Renal cortex interstitium (tissue), 11 donors: ENCODE measurements at regions not wholly inside any gene's neighbourhood (a gene's known extent, or its start where the extent isn't known, plus 50 kb on each side); places are given as distances from the start of the nearest gene placed in this dataset.
"Not testable (repeated sequence)": the region's sequence is repeated elsewhere in the genome, so short reads cannot be mapped to it uniquely, and the experiment has no call there.

Source experiments
- DNase-seq, 11 donors: peaks; one replicate each; pipeline ENCODE4 v3.0.0-alpha.2; 2013; ENCODE audit warnings: low read depth in 9 of 11, low spot score in 4 of 11; ENCODE audit errors: extremely low read depth in 1 of 11

DNA sequence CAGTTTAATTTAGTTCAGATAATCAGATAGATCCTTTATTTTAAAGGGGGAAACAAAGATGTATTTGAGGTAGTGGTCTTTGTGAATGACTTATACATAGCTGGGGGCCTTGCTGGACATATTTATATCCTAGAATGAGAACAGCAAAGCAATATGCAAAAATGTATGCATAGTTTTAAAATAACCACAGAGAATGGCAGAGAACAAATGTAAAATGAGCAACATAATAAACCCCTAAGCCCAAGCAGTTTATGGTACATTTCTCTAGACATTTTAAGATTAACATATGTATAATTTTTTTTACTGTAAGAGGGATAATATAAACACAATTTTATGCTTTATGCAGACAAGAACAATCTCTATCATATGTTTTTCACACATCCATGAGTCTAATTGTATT, 434.2 kb upstream of the SMIM31 start:
- no peak for DNase-seq

DNA sequence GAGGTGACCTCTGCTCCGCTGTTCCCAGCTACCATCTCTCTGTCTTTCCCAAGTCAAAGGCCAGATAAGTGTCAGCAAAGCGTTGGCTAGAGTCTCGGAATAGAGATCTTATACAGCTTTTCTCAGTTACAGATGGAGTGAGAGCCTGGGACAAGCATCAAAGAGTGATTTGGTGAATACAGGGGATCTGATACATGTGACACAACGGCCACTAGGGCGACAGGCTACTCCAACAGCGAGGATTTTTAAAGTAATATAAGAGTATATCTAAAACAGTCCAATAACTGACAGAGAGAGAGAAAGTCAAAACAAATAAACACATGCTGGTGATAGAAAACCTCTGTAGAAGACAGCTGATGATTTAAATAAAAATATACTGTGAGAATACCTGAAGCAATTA, 433.1 kb upstream of the SMIM31 start:
- no peak for DNase-seq

GRCh38 chr4:164326056-164326455, 427.9 kb upstream of the SMIM31 start:
- no peak for DNase-seq

- DNase-seq = no peak
Measured at GRCh38 chr4:164337219-164337944, 416.5 kb upstream of the SMIM31 start.

DNA sequence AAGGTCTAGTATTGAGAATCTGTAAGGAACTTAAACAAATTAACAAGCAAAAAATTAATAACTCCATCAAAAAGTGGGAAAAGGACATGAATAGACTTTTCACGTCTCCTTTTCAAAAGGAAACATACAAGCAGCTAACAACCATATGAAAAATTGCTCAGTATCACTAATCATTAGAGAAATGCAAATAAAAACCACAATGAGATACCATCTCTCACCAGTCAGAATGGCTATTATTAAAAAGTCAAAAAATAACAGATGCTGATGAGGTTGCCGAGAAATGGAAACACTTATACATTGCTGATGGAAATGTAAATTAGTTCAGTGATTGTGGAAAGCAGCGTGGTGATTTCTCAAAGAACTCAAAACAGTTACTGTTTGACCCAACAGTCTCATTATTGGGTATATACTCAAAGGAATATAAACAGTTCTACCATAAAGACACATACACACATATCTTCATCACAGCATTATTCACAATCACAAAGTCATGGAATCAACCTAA, 410.4 kb upstream of the SMIM31 start:
- DNase-seq = no peak

GRCh38 chr4:164345756-164346155, 408.2 kb upstream of the SMIM31 start:
- DNase-seq = no peak

DNA sequence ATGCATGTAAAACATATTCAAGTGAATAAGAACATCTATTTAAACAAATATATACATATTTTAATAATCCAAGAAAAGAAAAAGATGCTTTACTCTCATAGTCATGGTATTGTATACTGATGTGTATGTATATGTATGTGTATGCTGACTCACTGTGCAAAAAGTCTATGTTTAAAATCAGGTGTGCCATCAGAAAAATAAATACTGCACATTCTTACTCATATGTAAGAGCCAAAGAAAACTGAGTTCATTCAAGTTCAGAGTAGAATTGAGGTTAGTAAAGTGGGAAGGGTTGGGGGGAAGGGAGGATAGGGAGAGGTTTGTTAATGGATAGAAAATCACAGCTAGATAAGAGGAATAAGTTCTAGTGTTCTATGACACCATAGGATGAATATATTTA, 403.9 kb upstream of the SMIM31 start:
- no peak for DNase-seq

GRCh38 chr4:164350716-164351115, 403.2 kb upstream of the SMIM31 start:
- not testable (repeated sequence) for DNase-seq

DNA sequence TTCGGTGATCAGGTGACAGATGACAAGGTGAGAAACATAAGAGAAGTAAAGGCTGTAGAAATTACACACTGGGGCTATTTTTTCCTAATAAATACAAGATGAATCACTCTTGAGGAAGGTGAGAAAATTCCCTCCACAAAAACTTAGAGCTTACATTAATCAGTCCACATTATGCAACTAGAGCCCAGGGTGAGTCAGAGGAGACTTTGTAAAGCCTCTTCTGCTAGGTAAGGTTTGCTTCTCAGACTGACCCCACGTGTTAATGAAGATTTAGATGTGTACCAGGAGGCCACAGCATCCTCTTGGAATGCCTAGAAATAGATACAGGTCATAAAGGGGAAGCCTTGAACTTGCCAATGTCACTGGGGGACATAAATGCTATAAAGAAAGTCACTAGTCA, 396.0 kb upstream of the SMIM31 start:
- DNase-seq = no peak

DNA sequence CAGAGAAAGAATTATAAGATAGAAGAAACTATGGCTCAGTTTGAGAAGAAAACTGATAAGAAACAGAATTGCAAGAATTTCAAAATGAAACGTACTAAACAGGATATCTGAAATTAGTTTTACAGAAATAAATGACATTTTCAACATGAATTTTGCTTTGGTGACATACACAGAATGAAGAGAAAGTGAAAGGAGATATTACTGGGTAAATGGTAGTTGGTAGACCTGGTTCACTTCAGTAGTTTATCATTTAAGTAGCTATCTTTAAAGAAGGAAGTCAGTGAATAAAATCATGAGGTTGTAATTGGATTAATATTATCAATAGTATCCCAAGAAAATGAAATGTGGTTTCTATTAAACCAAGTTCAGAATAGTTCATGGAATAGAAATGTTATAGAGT, 395.5 kb upstream of the SMIM31 start:
- no peak for DNase-seq

DNA sequence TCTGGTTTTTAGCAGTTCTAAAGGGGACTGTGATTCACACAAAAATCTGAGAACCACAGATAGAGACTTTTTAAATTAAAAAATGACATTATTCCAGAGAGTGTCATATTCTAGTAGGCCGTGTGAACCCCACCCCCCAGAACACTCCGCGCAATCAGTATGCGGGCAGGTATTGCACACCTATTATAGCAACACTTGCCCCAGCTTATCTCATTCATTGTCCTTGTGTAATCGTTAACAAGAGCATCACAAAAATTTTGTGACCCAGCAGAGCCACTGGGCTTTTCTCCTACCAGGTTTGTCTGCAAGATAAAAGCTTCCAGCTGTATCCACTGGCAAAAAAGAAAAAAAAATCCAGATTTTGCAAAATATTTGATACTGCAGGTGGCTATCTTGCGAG, 394.1 kb upstream of the SMIM31 start:
- no peak for DNase-seq

GRCh38 chr4:164368894-164369293, 385.0 kb upstream of the SMIM31 start:
- no peak for DNase-seq

DNA sequence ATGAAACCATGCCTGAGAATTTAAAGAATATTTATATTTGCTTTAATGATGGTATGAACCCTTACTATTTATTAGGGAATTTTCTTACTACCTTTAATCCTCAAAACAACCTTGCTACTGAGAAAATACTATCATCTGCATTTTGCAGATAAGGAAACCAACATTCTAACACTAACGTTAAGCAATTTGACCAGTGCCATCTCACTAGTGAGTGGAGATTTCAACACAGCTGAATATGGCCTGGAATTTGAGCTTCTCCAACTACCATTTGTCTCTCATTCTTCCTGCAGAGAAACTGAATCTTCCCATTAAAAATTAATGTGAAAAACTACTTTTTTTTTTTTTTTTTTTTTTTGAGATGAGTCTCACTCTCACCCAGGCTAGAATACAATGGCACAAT, 380.9 kb upstream of the SMIM31 start:
- DNase-seq = no peak

DNA sequence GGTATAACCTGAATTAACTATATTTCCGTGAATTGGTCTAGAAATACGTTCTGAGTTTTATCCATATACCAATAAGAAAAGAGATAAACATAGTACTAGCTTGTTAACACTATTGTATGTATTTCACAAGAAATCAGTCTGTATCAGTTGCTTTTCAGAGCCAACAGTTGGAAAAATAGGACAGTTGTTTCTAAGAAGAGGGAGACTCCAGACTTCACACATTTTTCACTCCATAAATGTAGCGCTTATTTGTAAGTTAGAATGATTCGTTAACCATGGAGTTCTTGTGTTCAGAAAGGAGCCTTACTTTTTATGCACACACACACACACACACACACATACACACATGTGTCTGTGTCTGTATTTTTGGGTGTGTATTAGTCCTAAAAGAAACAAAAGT, 376.7 kb upstream of the SMIM31 start:
- DNase-seq = no peak

DNA sequence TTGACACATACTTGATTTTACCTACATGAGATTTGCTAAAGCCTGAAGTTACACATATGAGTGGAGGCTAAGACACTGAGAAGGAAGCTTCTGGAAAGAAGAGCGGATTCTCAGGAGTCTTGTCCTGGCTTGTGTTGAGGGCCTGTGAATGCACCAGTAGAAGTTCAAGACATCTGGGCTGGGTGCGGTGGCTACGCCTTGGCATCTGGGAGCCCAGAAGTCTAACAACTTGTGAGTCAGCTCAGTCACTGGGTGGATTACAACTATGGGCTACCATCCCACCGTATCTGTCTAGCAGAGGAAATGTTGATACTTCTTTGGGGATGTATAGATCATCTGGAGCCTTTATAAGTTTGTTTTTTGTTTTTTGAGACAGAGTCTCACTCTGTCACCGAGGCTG, 375.6 kb upstream of the SMIM31 start:
- no peak for DNase-seq

DNA sequence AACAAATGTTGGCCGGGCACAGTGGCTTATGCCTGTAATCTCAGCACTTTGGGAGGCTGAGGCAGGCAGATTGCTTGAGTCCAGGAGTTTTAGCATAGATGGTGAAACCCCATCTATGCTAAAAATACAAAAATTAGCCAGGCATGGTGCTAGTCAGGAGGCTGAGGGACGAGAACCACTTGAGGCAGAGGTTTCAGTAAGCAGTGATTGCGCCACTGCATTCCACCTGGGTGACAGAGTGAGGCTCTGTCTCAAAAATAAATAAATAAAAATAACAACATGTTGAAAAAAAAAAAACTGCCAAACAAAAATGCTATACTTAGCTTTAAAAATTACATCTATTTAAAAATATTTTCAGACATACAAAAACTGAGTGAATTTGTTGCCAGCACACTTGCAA, 374.2 kb upstream of the SMIM31 start:
- DNase-seq = no peak

DNA sequence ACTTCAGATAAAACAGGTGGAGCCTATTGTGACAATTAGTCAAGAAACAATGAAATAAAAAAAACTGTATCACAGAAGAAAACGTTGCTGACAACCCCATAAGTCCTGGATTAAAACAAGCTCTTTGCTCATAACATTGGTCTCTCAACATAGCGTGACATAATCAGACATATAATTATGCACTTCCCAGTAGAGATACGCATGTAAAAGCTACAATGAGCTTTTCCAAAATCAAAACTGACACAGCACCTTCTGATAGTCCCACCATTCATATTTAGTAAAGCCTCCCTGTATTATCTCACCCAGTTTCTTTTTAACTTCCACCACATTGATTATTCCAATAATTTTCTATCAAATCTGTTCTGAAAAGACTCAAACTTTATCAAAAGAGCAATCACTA, 372.1 kb upstream of the SMIM31 start:
- no peak for DNase-seq

DNA sequence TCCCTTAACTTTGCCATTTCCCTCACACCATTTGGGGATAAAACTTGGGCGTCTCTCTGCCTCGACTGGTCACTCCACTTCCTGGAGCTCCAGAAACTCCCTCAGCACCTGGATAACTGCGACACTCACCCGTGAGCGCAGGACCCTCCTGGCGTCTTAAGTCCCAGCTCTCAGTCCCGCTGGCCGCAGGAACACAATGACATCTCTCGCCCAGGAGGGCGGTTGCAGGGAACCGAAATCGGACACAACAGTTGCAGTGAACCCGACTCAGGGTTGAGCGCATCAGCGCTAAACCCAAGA, 370.9 kb upstream of the SMIM31 start:
- peak in 2 of 11 donors; percentile 0 to 15 for DNase-seq

GRCh38 chr4:164383358-164384220, 370.3 kb upstream of the SMIM31 start:
- peak in 8 of 11 donors; percentile 19 to 43 (median 22) for DNase-seq

GRCh38 chr4:164384416-164384815, 369.5 kb upstream of the SMIM31 start:
- no peak for DNase-seq

- DNase-seq = no peak
Measured at GRCh38 chr4:164396439-164396838, 357.5 kb upstream of the SMIM31 start.
